CD14-positive monocyte (primary cell): ENCODE measurements at regions not wholly inside any gene's neighbourhood (a gene's known extent, or its start where the extent isn't known, plus 50 kb on each side); places are given as distances from the start of the nearest gene placed in this dataset.

Experiments
- DNase-seq, 3 donors: peaks; one replicate each; pipeline ENCODE4 v3.0.0-alpha.2; 2011 to 2022
- H2AFZ ChIP-seq: 2 replicates; pipeline ENCODE4 v1.6.0; 2012; ENCODE audit warnings: mild to moderate bottlenecking, low read depth, low read length, inconsistent platforms; ENCODE audit not compliant: insufficient read depth, poor library complexity, severe bottlenecking
- H3K27ac ChIP-seq, 2 donors: 1 replicate in 1 of 2; 2 replicates in 1 of 2; pipeline ENCODE4 v1.5.1; 2012 to 2013; ENCODE audit warnings: low read length in 2 of 2, control low read depth in 1 of 2, inconsistent platforms in 1 of 2, low read depth in 1 of 2, mild to moderate bottlenecking in 1 of 2
- H3K27me3 ChIP-seq, 2 donors: one replicate each; pipeline versions ENCODE4 v1.6.0 to v1.6.1; 2011 to 2013; ENCODE audit warnings: low read length in 2 of 2; ENCODE audit not compliant: control insufficient read depth in 2 of 2, insufficient read depth in 2 of 2
- H3K36me3 ChIP-seq, 2 donors: replicated peaks in 1 of 2; 1 replicate in 1 of 2; 2 replicates in 1 of 2; pipeline versions ENCODE4 v1.5.1 to v1.6.1; 2012 to 2013; ENCODE audit warnings: low read length in 2 of 2, control low read depth in 1 of 2, inconsistent platforms in 1 of 2, mild to moderate bottlenecking in 1 of 2; ENCODE audit not compliant: insufficient read depth in 2 of 2, control insufficient read depth in 1 of 2
- H3K4me1 ChIP-seq, 2 donors: 1 replicate in 1 of 2; 2 replicates in 1 of 2; pipeline versions ENCODE4 v1.5.1 to v1.6.1; 2012 to 2013; ENCODE audit warnings: low read length in 2 of 2, control low read depth in 1 of 2, inconsistent platforms in 1 of 2, mild to moderate bottlenecking in 1 of 2, moderate library complexity in 1 of 2; ENCODE audit not compliant: insufficient read depth in 2 of 2, control insufficient read depth in 1 of 2
- H3K4me2 ChIP-seq: replicated peaks from 2 replicates; pipeline ENCODE3; 2012; ENCODE audit warnings: low read length, moderate library complexity, mild to moderate bottlenecking; ENCODE audit not compliant: poor library complexity, severe bottlenecking; ENCODE audit errors: extremely low read depth
- H3K4me3 ChIP-seq, 3 experiments: fragments of 200-600 bp in 1 of 3; sonication (generic) in 1 of 3; replicated peaks in 1 of 3; 1 replicate in 2 of 3; 2 replicates in 1 of 3; pipeline ENCODE4 v1.5.1; 2011 to 2013; ENCODE audit warnings: low read length in 3 of 3, mild to moderate bottlenecking in 3 of 3, control low read depth in 2 of 3, low read depth in 2 of 3, inconsistent platforms in 1 of 3, moderate library complexity in 1 of 3
- H3K79me2 ChIP-seq: 2 replicates; pipeline ENCODE4 v1.6.0; 2012; ENCODE audit warnings: mild to moderate bottlenecking, control low read depth, inconsistent platforms, low read length, moderate library complexity; ENCODE audit not compliant: insufficient read depth
- H3K9ac ChIP-seq: 2 replicates; pipeline ENCODE4 v1.6.0; 2017; ENCODE audit warnings: low read length, mild to moderate bottlenecking; ENCODE audit not compliant: insufficient read depth, poor library complexity, severe bottlenecking
- H3K9me3 ChIP-seq, 2 donors: replicated peaks in 1 of 2; 1 replicate in 1 of 2; 2 replicates in 1 of 2; pipeline versions ENCODE4 v1.5.1 to v1.6.1; 2012 to 2013; ENCODE audit warnings: low read length in 2 of 2, control low read depth in 1 of 2; ENCODE audit not compliant: control insufficient read depth in 1 of 2, insufficient read depth in 1 of 2
- H4K20me1 ChIP-seq: 2 replicates; pipeline ENCODE4 v1.6.0; 2012; ENCODE audit warnings: mild to moderate bottlenecking, low read length, control low read depth, moderate library complexity; ENCODE audit not compliant: insufficient read depth
- H3K27ac Mint-ChIP-seq, 7 donors: one replicate each; pipeline ENCODE4 v1.8.0; 2020; ENCODE audit warnings: mild to moderate bottlenecking in 7 of 7, mixed read lengths in 7 of 7, moderate library complexity in 6 of 7, inconsistent platforms in 2 of 7
- H3K27me3 Mint-ChIP-seq, 3 donors: one replicate each; pipeline ENCODE4 v1.8.0; 2021 to 2022; ENCODE audit warnings: low read depth in 3 of 3, mild to moderate bottlenecking in 3 of 3, mixed read lengths in 3 of 3, moderate library complexity in 3 of 3, inconsistent platforms in 1 of 3
- H3K36me3 Mint-ChIP-seq, 2 donors: one replicate each; pipeline ENCODE4 v1.8.0; 2020; ENCODE audit warnings: mixed read lengths in 2 of 2, inconsistent platforms in 1 of 2, mild to moderate bottlenecking in 1 of 2
- H3K4me1 Mint-ChIP-seq: one replicate; pipeline ENCODE4 v1.8.0; 2020; ENCODE audit warnings: mild to moderate bottlenecking, mixed read lengths
- H3K4me3 Mint-ChIP-seq, 2 donors: one replicate each; pipeline ENCODE4 v1.8.0; 2020; ENCODE audit warnings: mild to moderate bottlenecking in 2 of 2, mixed read lengths in 2 of 2, moderate library complexity in 1 of 2
- H3K9me3 Mint-ChIP-seq, 7 donors: one replicate each; pipeline ENCODE4 v1.8.0; 2020 to 2022; ENCODE audit warnings: mixed read lengths in 7 of 7, mild to moderate bottlenecking in 6 of 7, moderate library complexity in 6 of 7, inconsistent platforms in 2 of 7
- WGBS: methylation state at CpG from one replicate; pipeline ENCODE4 v1.1.5; 2013; ENCODE audit warnings: missing lambda C conversion rate; ENCODE audit not compliant: insufficient coverage; 5-methylcytosine and 5-hydroxymethylcytosine counted together
- intact Hi-C, 2 donors: fragments of 100-400 bp; cut with micrococcal nuclease; formaldehyde crosslinking; loops; one replicate each; pipeline versions ENCODE4 v1.15.0 to v1.15.1; 2023
- TF ChIP-seq, protein P1 (sequence below): fragments of 200-600 bp; IDR thresholded peaks from one replicate; pipeline ENCODE4 v1.8.0; 2022; ENCODE audit warnings: antibody characterized with exemption, mild to moderate bottlenecking

GRCh38 chrX:55143621-55144020 lies 54.8 kb downstream of the PAGE2 start:
- no peaks in the 10 kb centered on the region for H3K4me1 ChIP-seq
- H3K9ac ChIP-seq, result no peak overlapping the region
- TF ChIP-seq, protein P1, sequence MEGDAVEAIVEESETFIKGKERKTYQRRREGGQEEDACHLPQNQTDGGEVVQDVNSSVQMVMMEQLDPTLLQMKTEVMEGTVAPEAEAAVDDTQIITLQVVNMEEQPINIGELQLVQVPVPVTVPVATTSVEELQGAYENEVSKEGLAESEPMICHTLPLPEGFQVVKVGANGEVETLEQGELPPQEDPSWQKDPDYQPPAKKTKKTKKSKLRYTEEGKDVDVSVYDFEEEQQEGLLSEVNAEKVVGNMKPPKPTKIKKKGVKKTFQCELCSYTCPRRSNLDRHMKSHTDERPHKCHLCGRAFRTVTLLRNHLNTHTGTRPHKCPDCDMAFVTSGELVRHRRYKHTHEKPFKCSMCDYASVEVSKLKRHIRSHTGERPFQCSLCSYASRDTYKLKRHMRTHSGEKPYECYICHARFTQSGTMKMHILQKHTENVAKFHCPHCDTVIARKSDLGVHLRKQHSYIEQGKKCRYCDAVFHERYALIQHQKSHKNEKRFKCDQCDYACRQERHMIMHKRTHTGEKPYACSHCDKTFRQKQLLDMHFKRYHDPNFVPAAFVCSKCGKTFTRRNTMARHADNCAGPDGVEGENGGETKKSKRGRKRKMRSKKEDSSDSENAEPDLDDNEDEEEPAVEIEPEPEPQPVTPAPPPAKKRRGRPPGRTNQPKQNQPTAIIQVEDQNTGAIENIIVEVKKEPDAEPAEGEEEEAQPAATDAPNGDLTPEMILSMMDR, result no peak
- Mint-ChIP-seq H3K4me3 (no peak overlapping the region), H3K27me3 (peaks cover 0 to 7% (median 0%) of the 10 kb centered on the region in 3 donors), H3K36me3 (peaks cover 5 to 7% of the 10 kb centered on the region in 2 donors), H3K4me1 (no peaks in the 10 kb centered on the region), H3K27ac (no peak overlapping the region), H3K9me3 (peaks cover 0 to 11% (median 0%) of the 10 kb centered on the region in 7 donors)
- no peak overlapping the region for H3K4me2 ChIP-seq
- no peak overlapping the region for H3K27ac ChIP-seq
- H3K36me3 ChIP-seq, result peaks cover 0 to 5% of the 10 kb centered on the region in 2 donors
- no peaks in the 10 kb centered on the region for H4K20me1 ChIP-seq
- no peak for DNase-seq
- no peaks in the 10 kb centered on the region for H3K9me3 ChIP-seq
- H3K4me3 ChIP-seq, result no peak overlapping the region
- no CpG with 5 or more reads among the region's 2 CpGs for WGBS
- H2AFZ ChIP-seq, result no peak overlapping the region
- H3K79me2 ChIP-seq, result no peaks in the 10 kb centered on the region
- no peaks in the 10 kb centered on the region for H3K27me3 ChIP-seq
- intact Hi-C loops, result no loop called here

DNA sequence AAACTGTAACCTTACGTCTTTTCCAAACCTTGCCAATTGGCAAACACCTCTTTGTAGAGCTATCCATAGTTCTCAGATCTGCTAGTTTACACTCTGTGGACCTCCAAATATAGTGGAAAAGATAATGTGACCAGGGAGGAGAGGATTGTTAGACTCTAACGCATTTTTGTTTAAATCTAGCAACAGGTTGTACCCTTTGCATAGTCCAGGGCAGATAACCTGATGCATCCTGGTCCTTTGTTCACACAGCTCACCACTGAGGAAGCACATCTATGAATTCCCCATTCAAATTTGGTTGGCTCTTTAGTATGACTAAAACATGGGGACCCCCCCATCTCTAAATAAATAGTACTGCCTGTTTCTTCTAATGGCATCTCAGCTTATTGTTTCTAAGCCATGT lies 55.9 kb downstream of the PAGE2 start:
- no peak overlapping the region for H3K27ac ChIP-seq
- H3K9me3 ChIP-seq, result no peaks in the 10 kb centered on the region
- WGBS, result no CpG with 5 or more reads among the region's 2 CpGs
- H3K27ac Mint-ChIP-seq, result no peak overlapping the region
- peaks cover 0 to 4% (median 0%) of the 10 kb centered on the region in 7 donors for H3K9me3 Mint-ChIP-seq
- no peaks in the 10 kb centered on the region for H3K79me2 ChIP-seq
- no peak overlapping the region for H3K4me3 Mint-ChIP-seq
- no peaks in the 10 kb centered on the region for H3K4me1 Mint-ChIP-seq
- no peak overlapping the region for H3K4me2 ChIP-seq
- intact Hi-C loops, result no loop called here
- TF ChIP-seq, protein P1, result no peak
- no peaks in the 10 kb centered on the region for H3K4me1 ChIP-seq
- H3K36me3 Mint-ChIP-seq, result peaks cover 5 to 7% of the 10 kb centered on the region in 2 donors
- peaks cover 0 to 5% of the 10 kb centered on the region in 2 donors for H3K36me3 ChIP-seq
- H3K4me3 ChIP-seq, result no peak overlapping the region
- H4K20me1 ChIP-seq, result no peaks in the 10 kb centered on the region
- DNase-seq, result no peak
- H3K27me3 ChIP-seq, result no peaks in the 10 kb centered on the region
- H3K27me3 Mint-ChIP-seq, result peaks cover 0 to 9% (median 0%) of the 10 kb centered on the region in 3 donors
- H3K9ac ChIP-seq, result no peak overlapping the region
- H2AFZ ChIP-seq, result no peak overlapping the region
